ENCODE measurements at regions not wholly inside any gene's neighbourhood (a gene's known extent, or its start where the extent isn't known, plus 50 kb on each side); places are given as distances from the start of the nearest gene placed in this dataset.

- peak; percentile 39 to 66 (median 52) for TF ChIP-seq CTCF (optimal IDR thresholded peaks at IDR 0.05 in 1 of 3, IDR thresholded peaks at IDR 0.05 in 1 of 3, conservative IDR thresholded peaks at IDR 0.05 in 1 of 3; ENCODE audit: extremely low read depth in 1 of 3, insufficient read depth in 2 of 3, low read length in 3 of 3)
- TF ChIP-seq EZH2 (IDR thresholded peaks at IDR 0.05; ENCODE audit: low read length) = no peak
Measured at GRCh38 chr9:23123048-23123632, 676.5 kb downstream of the DMRTA1 start.
